Fibroblast of lung (primary cell): ENCODE measurements at regions not wholly inside any gene's neighbourhood (a gene's known extent, or its start where the extent isn't known, plus 50 kb on each side); places are given as distances from the start of the nearest gene placed in this dataset.

Experiments used
- EZH2 ChIP-seq: IDR thresholded peaks from 2 replicates; pipeline ENCODE4 v1.5.1; 2012; ENCODE audit warnings: low read length, control low read depth, mild to moderate bottlenecking; ENCODE audit errors: missing control alignments
- TF ChIP-seq, protein P1 (sequence below), 2 donors: IDR thresholded peaks in 1 of 2; conservative IDR thresholded peaks in 1 of 2; 1 replicate in 1 of 2; 2 replicates in 1 of 2; pipeline ENCODE4 v1.5.1; 2011 to 2012; ENCODE audit warnings: low read length in 2 of 2, control low read depth in 1 of 2, inconsistent platforms in 1 of 2, low read depth in 1 of 2, mild to moderate bottlenecking in 1 of 2

DNA sequence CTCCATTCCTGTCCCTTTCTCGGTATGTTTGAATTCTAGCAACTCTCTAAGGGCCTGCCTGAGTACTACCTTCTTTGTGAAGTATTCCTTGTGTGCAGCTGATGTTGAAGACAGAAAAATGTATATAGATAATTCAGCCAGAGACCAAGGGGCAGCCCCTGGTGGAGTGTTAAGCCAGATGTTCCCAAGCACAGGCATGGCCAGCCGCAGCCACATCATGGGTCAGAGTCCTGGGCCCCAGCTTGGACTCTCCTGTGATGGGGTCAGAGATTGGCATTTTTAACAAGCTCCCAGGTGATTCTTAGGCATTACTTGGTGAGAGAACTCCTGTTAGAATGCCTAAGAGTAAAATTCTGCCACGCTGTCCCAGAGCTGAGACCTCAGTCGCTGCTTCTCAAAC, 100.8 kb downstream of the IRF8 start:
- no peak for TF ChIP-seq EZH2
- TF ChIP-seq, protein P1, sequence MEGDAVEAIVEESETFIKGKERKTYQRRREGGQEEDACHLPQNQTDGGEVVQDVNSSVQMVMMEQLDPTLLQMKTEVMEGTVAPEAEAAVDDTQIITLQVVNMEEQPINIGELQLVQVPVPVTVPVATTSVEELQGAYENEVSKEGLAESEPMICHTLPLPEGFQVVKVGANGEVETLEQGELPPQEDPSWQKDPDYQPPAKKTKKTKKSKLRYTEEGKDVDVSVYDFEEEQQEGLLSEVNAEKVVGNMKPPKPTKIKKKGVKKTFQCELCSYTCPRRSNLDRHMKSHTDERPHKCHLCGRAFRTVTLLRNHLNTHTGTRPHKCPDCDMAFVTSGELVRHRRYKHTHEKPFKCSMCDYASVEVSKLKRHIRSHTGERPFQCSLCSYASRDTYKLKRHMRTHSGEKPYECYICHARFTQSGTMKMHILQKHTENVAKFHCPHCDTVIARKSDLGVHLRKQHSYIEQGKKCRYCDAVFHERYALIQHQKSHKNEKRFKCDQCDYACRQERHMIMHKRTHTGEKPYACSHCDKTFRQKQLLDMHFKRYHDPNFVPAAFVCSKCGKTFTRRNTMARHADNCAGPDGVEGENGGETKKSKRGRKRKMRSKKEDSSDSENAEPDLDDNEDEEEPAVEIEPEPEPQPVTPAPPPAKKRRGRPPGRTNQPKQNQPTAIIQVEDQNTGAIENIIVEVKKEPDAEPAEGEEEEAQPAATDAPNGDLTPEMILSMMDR (conservative IDR thresholded peaks at IDR 0.05 in 1 of 2, IDR thresholded peaks at IDR 0.05 in 1 of 2; ENCODE audit: low read depth in 1 of 2, low read length in 2 of 2) = no peak
